ENCODE measurements at regions not wholly inside any gene's neighbourhood (a gene's known extent, or its start where the extent isn't known, plus 50 kb on each side); places are given as distances from the start of the nearest gene placed in this dataset.
"Not testable (repeated sequence)": the region's sequence is repeated elsewhere in the genome, so short reads cannot be mapped to it uniquely, and the experiment has no call there.

GRCh38 chr14:105624346-105624745 is 98.0 kb downstream of the TMEM121 start:
- H3K4me1 ChIP-seq (ENCODE audit: control insufficient read depth, insufficient read depth, low read length, poor library complexity, severe bottlenecking); H3K27ac ChIP-seq (ENCODE audit: low read depth, low read length, severe bottlenecking); H3K4me3 ChIP-seq (ENCODE audit: extremely low read depth, insufficient read depth, low read length, poor library complexity, severe bottlenecking); H3K36me3 ChIP-seq (ENCODE audit: control insufficient read depth, insufficient read depth, low read length); H3K9me3 ChIP-seq (ENCODE audit: control insufficient read depth, low read length): not testable (repeated sequence)
- WGBS, 2 experiments (ENCODE audit: insufficient coverage in 2 of 2): 96 to 100% methylated on average over 5 to 8 of the region's 22 CpGs

GRCh38 chr14:105624749-105625434 is 98.5 kb downstream of the TMEM121 start:
- not testable (repeated sequence) for H3K36me3 ChIP-seq (ENCODE audit: control insufficient read depth, insufficient read depth, low read length); H3K4me3 ChIP-seq (ENCODE audit: extremely low read depth, insufficient read depth, low read length, poor library complexity, severe bottlenecking); H3K4me1 ChIP-seq (ENCODE audit: control insufficient read depth, insufficient read depth, low read length, poor library complexity, severe bottlenecking); H3K27ac ChIP-seq (ENCODE audit: low read depth, low read length, severe bottlenecking)
- WGBS, 2 experiments (ENCODE audit: insufficient coverage in 2 of 2): 74 to 83% methylated on average over 22 to 23 of the region's 25 CpGs
- peaks cover 10% of the 10 kb centered on the region for H3K9me3 ChIP-seq (ENCODE audit: control insufficient read depth, low read length)

GRCh38 chr14:105625448-105625847 is 99.1 kb downstream of the TMEM121 start:
- not testable (repeated sequence) for H3K27ac ChIP-seq (ENCODE audit: low read depth, low read length, severe bottlenecking); H3K36me3 ChIP-seq (ENCODE audit: control insufficient read depth, insufficient read depth, low read length); H3K4me3 ChIP-seq (ENCODE audit: extremely low read depth, insufficient read depth, low read length, poor library complexity, severe bottlenecking); H3K4me1 ChIP-seq (ENCODE audit: control insufficient read depth, insufficient read depth, low read length, poor library complexity, severe bottlenecking)
- WGBS, 2 experiments (ENCODE audit: insufficient coverage in 2 of 2): 70 to 73% methylated on average over 2 to 3 of the region's 9 CpGs
- peaks cover 14% of the 10 kb centered on the region for H3K9me3 ChIP-seq (ENCODE audit: control insufficient read depth, low read length)

- H3K9me3 ChIP-seq (ENCODE audit: control insufficient read depth, low read length): peaks cover 17% of the 10 kb centered on the region
- not testable (repeated sequence) for H3K27ac ChIP-seq (ENCODE audit: low read depth, low read length, severe bottlenecking); H3K36me3 ChIP-seq (ENCODE audit: control insufficient read depth, insufficient read depth, low read length); H3K4me1 ChIP-seq (ENCODE audit: control insufficient read depth, insufficient read depth, low read length, poor library complexity, severe bottlenecking); H3K4me3 ChIP-seq (ENCODE audit: extremely low read depth, insufficient read depth, low read length, poor library complexity, severe bottlenecking)
- 75 to 77% methylated on average over 8 to 9 of the region's 15 CpGs for WGBS, 2 experiments (ENCODE audit: insufficient coverage in 2 of 2)
Measured at GRCh38 chr14:105626111-105626510, 99.7 kb downstream of the TMEM121 start.

GRCh38 chr14:105626651-105627050 is 100.3 kb downstream of the TMEM121 start:
- peaks cover 15% of the 10 kb centered on the region for H3K9me3 ChIP-seq (ENCODE audit: control insufficient read depth, low read length)
- H3K27ac ChIP-seq (ENCODE audit: low read depth, low read length, severe bottlenecking); H3K4me1 ChIP-seq (ENCODE audit: control insufficient read depth, insufficient read depth, low read length, poor library complexity, severe bottlenecking); H3K36me3 ChIP-seq (ENCODE audit: control insufficient read depth, insufficient read depth, low read length); H3K4me3 ChIP-seq (ENCODE audit: extremely low read depth, insufficient read depth, low read length, poor library complexity, severe bottlenecking): not testable (repeated sequence)
- no CpG with 5 or more reads among the region's 5 CpGs for WGBS, 2 experiments (ENCODE audit: insufficient coverage in 2 of 2)

- H3K4me3 ChIP-seq (ENCODE audit: extremely low read depth, insufficient read depth, low read length, poor library complexity, severe bottlenecking); H3K27ac ChIP-seq (ENCODE audit: low read depth, low read length, severe bottlenecking): not testable (repeated sequence)
- 20% methylated on average over 1 of the region's 6 CpGs; no CpG with 5 or more reads in 1 of the 2 experiments for WGBS, 2 experiments (ENCODE audit: insufficient coverage in 2 of 2)
Measured at GRCh38 chr14:105627287-105627686, 100.9 kb downstream of the TMEM121 start.

GRCh38 chr14:105627701-105628100 is 101.3 kb downstream of the TMEM121 start:
- Histone ChIP-seq H3K4me3 (ENCODE audit: extremely low read depth, insufficient read depth, low read length, poor library complexity, severe bottlenecking) (no peak overlapping the region), H3K27ac (ENCODE audit: low read depth, low read length, severe bottlenecking) (no peak overlapping the region), H3K9me3 (ENCODE audit: control insufficient read depth, low read length) (peaks cover 15% of the 10 kb centered on the region), H3K36me3 (ENCODE audit: control insufficient read depth, insufficient read depth, low read length) (no peaks in the 10 kb centered on the region), H3K4me1 (ENCODE audit: control insufficient read depth, insufficient read depth, low read length, poor library complexity, severe bottlenecking) (no peaks in the 10 kb centered on the region)
- WGBS, 2 experiments (ENCODE audit: insufficient coverage in 2 of 2): 65 to 84% methylated on average over 5 to 10 of the region's 10 CpGs

More at GRCh38 chr14:105627287-105627686, 100.9 kb downstream of the TMEM121 start:
- H3K4me1 ChIP-seq (ENCODE audit: control insufficient read depth, insufficient read depth, low read length, poor library complexity, severe bottlenecking); H3K36me3 ChIP-seq (ENCODE audit: control insufficient read depth, insufficient read depth, low read length): not testable (repeated sequence)
- H3K9me3 ChIP-seq (ENCODE audit: control insufficient read depth, low read length): peaks cover 15% of the 10 kb centered on the region

- not testable (repeated sequence) for H3K4me3 ChIP-seq (ENCODE audit: extremely low read depth, insufficient read depth, low read length, poor library complexity, severe bottlenecking); H3K27ac ChIP-seq (ENCODE audit: low read depth, low read length, severe bottlenecking); H3K36me3 ChIP-seq (ENCODE audit: control insufficient read depth, insufficient read depth, low read length); H3K4me1 ChIP-seq (ENCODE audit: control insufficient read depth, insufficient read depth, low read length, poor library complexity, severe bottlenecking)
- no CpG with 5 or more reads among the region's 4 CpGs for WGBS, 2 experiments (ENCODE audit: insufficient coverage in 2 of 2)
- peaks cover 15% of the 10 kb centered on the region for H3K9me3 ChIP-seq (ENCODE audit: control insufficient read depth, low read length)
Measured at GRCh38 chr14:105628126-105628525, 101.7 kb downstream of the TMEM121 start.

GRCh38 chr14:105628531-105629067 is 102.2 kb downstream of the TMEM121 start:
- H3K36me3 ChIP-seq (ENCODE audit: control insufficient read depth, insufficient read depth, low read length); H3K4me3 ChIP-seq (ENCODE audit: extremely low read depth, insufficient read depth, low read length, poor library complexity, severe bottlenecking); H3K4me1 ChIP-seq (ENCODE audit: control insufficient read depth, insufficient read depth, low read length, poor library complexity, severe bottlenecking); H3K27ac ChIP-seq (ENCODE audit: low read depth, low read length, severe bottlenecking): not testable (repeated sequence)
- 65 to 78% methylated on average over 7 to 8 of the region's 11 CpGs for WGBS, 2 experiments (ENCODE audit: insufficient coverage in 2 of 2)
- H3K9me3 ChIP-seq (ENCODE audit: control insufficient read depth, low read length): peaks cover 15% of the 10 kb centered on the region

GRCh38 chr14:105629091-105629885 is 102.9 kb downstream of the TMEM121 start:
- 88 to 90% methylated on average over 24 to 34 of the region's 38 CpGs for WGBS, 2 experiments (ENCODE audit: insufficient coverage in 2 of 2)
- not testable (repeated sequence) for H3K36me3 ChIP-seq (ENCODE audit: control insufficient read depth, insufficient read depth, low read length); H3K4me1 ChIP-seq (ENCODE audit: control insufficient read depth, insufficient read depth, low read length, poor library complexity, severe bottlenecking); H3K27ac ChIP-seq (ENCODE audit: low read depth, low read length, severe bottlenecking); H3K4me3 ChIP-seq (ENCODE audit: extremely low read depth, insufficient read depth, low read length, poor library complexity, severe bottlenecking)
- H3K9me3 ChIP-seq (ENCODE audit: control insufficient read depth, low read length): peaks cover 15% of the 10 kb centered on the region

GRCh38 chr14:105629886-105630215 is 103.5 kb downstream of the TMEM121 start:
- Histone ChIP-seq H3K36me3 (ENCODE audit: control insufficient read depth, insufficient read depth, low read length) (no peaks in the 10 kb centered on the region), H3K4me3 (ENCODE audit: extremely low read depth, insufficient read depth, low read length, poor library complexity, severe bottlenecking) (no peak overlapping the region), H3K9me3 (ENCODE audit: control insufficient read depth, low read length) (peaks cover 15% of the 10 kb centered on the region), H3K27ac (ENCODE audit: low read depth, low read length, severe bottlenecking) (no peak overlapping the region), H3K4me1 (ENCODE audit: control insufficient read depth, insufficient read depth, low read length, poor library complexity, severe bottlenecking) (no peaks in the 10 kb centered on the region)
- WGBS, 2 experiments (ENCODE audit: insufficient coverage in 2 of 2): 62 to 80% methylated on average over 1 to 2 of the region's 5 CpGs
